ENCODE measurements at regions not wholly inside any gene's neighbourhood (a gene's known extent, or its start where the extent isn't known, plus 50 kb on each side); places are given as distances from the start of the nearest gene placed in this dataset.

DNA sequence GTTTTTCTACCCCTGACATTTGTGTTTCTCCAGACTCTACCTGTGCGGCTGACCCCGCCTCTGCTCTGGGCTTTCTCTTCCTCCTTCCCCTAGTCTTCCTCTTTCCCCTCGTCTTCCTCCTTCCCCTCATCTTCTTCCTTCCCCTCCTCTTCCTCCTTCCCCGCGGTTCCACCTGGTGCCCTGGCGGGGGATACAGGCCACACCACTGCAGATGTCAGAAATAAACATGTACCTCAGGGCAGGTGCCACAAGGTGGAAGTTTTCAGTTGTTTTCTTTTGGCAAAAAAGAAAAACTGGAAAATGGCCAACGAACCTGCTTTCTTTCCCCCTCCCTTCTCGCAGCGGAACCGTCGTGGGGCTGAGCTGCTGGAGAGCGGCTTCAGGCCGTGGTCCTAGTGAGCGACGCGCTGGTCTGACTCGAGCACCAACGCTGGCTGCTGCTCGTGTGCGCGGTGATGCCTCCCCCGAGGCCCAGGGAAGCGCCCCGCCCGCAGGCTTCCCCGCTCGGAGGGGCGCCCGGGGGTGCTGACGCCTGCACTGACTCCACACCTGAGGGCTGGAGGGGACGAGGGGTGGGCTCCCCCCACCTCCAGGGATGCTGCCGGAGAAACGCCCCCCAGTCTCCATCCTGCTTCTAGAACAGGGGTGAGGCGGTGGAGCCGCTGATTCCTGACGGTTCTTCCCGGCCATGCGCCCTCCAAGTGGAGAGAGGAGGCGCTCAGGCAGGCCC lies 83.7 kb upstream of the ZNF516 start:
- intact Hi-C loops (cut with DNase I) = no loop called here
- no peak overlapping the region for H3K27ac ChIP-seq
- ATAC-seq (peak in 1 of 4 donors; percentile 40), DNase-seq (no peak)
- H3K27me3 ChIP-seq = no peaks in the 10 kb centered on the region
- H3K36me3 ChIP-seq = no peaks in the 10 kb centered on the region
- no peak overlapping the region for H3K4me3 ChIP-seq
- no peak for TF ChIP-seq CTCF (IDR thresholded peaks at IDR 0.05)
- no peak for TF ChIP-seq POLR2A (IDR thresholded peaks at IDR 0.05)
- H3K9me3 ChIP-seq = no peaks in the 10 kb centered on the region
- peaks cover 0 to 1% (median 0%) of the 10 kb centered on the region in 4 donors for H3K4me1 ChIP-seq
- WGBS (ENCODE audit: insufficient coverage, low coverage, low lambda C conversion rate, missing lambda C conversion rate) = 26% methylated on average over 16 of the region's 39 CpGs

GRCh38 chr18:76573325-76574025 lies 78.4 kb upstream of the ZNF516 start:
- DNase-seq = peak in 2 of 3 donors; percentile 57 to 75

DNA sequence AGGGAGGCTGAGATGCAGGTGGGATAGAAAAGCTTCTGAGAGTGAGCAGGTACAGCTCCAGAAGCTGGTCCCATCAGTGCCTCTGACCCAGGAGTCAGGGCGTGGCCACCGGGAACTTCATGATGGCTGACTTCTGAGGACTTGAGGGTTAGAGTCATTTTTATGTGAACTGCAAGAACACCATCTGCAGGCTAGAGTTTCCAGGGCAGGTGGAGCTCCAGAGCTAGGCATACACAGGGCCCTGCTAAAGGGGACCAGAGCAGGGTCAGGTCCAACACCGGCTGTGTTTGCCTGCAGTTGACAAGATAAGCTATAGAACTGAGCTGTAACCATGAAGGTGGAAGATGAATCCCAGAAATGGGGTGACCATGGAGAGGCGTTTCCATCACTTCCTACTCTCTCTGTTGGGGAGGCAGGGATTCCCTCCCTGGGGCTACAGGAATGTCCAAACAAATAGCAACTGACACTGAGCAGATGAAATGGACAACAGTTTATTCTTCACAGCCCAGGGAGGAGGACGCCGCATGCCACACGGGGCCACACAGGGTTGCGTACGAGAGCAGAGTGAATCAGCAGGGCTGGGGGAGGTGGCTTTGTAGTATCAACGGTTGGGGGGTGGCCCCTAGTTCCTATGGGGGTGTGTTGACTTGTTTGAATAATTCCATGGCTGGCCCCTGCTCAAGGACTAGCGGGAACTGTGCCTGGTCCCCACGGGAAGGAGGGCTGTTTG lies 77.6 kb upstream of the ZNF516 start:
- Histone ChIP-seq H3K4me3 (no peak overlapping the region), H3K36me3 (no peaks in the 10 kb centered on the region), H3K9me3 (no peaks in the 10 kb centered on the region), H3K27ac (peak overlapping the region in 1 of 3 donors; percentile 59), H3K4me1 (peaks cover 0 to 5% (median 2%) of the 10 kb centered on the region in 4 donors), H3K27me3 (no peaks in the 10 kb centered on the region)
- peak in 1 of 4 donors; percentile 9 for ATAC-seq
- TF ChIP-seq POLR2A (IDR thresholded peaks at IDR 0.05) = no peak
- no peak for TF ChIP-seq CTCF (IDR thresholded peaks at IDR 0.05)
- DNase-seq = peak in 1 of 3 donors; percentile 16
- WGBS (ENCODE audit: insufficient coverage, low coverage, low lambda C conversion rate, missing lambda C conversion rate) = 70% methylated on average over 8 of the region's 12 CpGs
- intact Hi-C loops (cut with DNase I) = no loop called here

More at GRCh38 chr18:76573325-76574025, 78.4 kb upstream of the ZNF516 start:
- peak; percentile 91 to 99 (median 97) for ATAC-seq
- H3K27me3 ChIP-seq = no peaks in the 10 kb centered on the region
- no peak overlapping the region for H3K4me3 ChIP-seq
- peaks cover 0 to 5% (median 2%) of the 10 kb centered on the region in 4 donors for H3K4me1 ChIP-seq
- peak overlapping the region in 1 of 3 donors; percentile 59 for H3K27ac ChIP-seq
- TF ChIP-seq CTCF (IDR thresholded peaks at IDR 0.05) = no peak
- no peak for TF ChIP-seq POLR2A (IDR thresholded peaks at IDR 0.05)
- no peaks in the 10 kb centered on the region for H3K9me3 ChIP-seq
- no peaks in the 10 kb centered on the region for H3K36me3 ChIP-seq
- intact Hi-C loops (cut with DNase I) = no loop called here
- WGBS (ENCODE audit: insufficient coverage, low coverage, low lambda C conversion rate, missing lambda C conversion rate) = 38% methylated on average over 4 of the region's 4 CpGs

DNA sequence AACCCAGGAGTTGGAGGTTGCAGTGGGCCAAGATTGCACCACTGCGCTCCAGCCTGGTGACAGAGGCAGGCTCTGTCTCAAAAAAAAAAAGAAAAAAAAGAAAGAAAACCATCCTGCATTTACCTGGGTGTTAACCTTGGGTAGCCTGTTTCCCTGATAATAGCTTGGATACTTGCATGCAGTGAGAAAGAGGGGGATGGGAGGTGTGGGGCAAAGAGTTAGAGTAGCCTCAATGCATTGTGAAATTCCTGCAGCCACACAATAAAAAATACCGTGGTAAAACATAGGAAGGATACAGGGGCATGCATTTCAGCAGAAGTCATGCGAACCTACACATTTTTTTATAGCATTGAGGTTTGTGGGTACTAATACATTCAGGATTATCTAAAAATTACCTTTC lies 76.6 kb upstream of the ZNF516 start:
- DNase-seq = no peak

More for the DNA sequence above, 76.6 kb upstream of the ZNF516 start:
- ATAC-seq = no peak
- Histone ChIP-seq H3K9me3 (no peaks in the 10 kb centered on the region), H3K27ac (no peak overlapping the region), H3K36me3 (no peaks in the 10 kb centered on the region), H3K4me3 (no peak overlapping the region), H3K27me3 (no peaks in the 10 kb centered on the region), H3K4me1 (peaks cover 0 to 5% (median 2%) of the 10 kb centered on the region in 4 donors)
- no peak for TF ChIP-seq POLR2A (IDR thresholded peaks at IDR 0.05)
- no peak for TF ChIP-seq CTCF (IDR thresholded peaks at IDR 0.05)
- intact Hi-C loops (cut with DNase I) = no loop called here
- WGBS (ENCODE audit: insufficient coverage, low coverage, low lambda C conversion rate, missing lambda C conversion rate) = 52% methylated on average over 2 of the region's 3 CpGs

Measured in right lobe of liver (tissue), 6 donors.